ENCODE measurements at regions not wholly inside any gene's neighbourhood (a gene's known extent, or its start where the extent isn't known, plus 50 kb on each side); places are given as distances from the start of the nearest gene placed in this dataset.

GRCh38 chr2:220334210-220334609 is 706.8 kb downstream of the SLC4A3 start:
- TF ChIP-seq CTCF (IDR thresholded peaks at IDR 0.05): no peak
- no peak for TF ChIP-seq POLR2A (IDR thresholded peaks at IDR 0.05)
- TF ChIP-seq POLR2AphosphoS5 (IDR thresholded peaks at IDR 0.05): no peak

Data from transverse colon (tissue), 4 donors.